Vagina (tissue), 2 donors: ENCODE measurements at regions not wholly inside any gene's neighbourhood (a gene's known extent, or its start where the extent isn't known, plus 50 kb on each side); places are given as distances from the start of the nearest gene placed in this dataset.

ENCODE experiments used
- DNase-seq, 2 donors: peaks; one replicate each; pipeline ENCODE4 v3.0.0-alpha.2; 2017; ENCODE audit errors: extremely low spot score in 2 of 2
- H3K27ac ChIP-seq: fragments of 200-600 bp; sonication (generic); one replicate; pipeline ENCODE4 v1.5.1; 2019
- H3K27me3 ChIP-seq: fragments of 200-600 bp; sonication (generic); one replicate; pipeline ENCODE4 v1.5.1; 2019
- H3K36me3 ChIP-seq, 2 donors: fragments of 200-600 bp; sonication (generic); one replicate each; pipeline ENCODE4 v1.5.1; 2017 to 2019
- H3K4me1 ChIP-seq: fragments of 200-600 bp; sonication (generic); one replicate; pipeline ENCODE4 v1.5.1; 2019
- H3K4me3 ChIP-seq, 2 donors: fragments of 200-600 bp; sonication (generic); 1 replicate in 1 of 2; 2 replicates in 1 of 2; pipeline ENCODE4 v1.5.1; 2016 to 2019
- H3K9me3 ChIP-seq: fragments of 200-600 bp; sonication (generic); one replicate; pipeline ENCODE4 v1.5.1; 2019
- POLR2A ChIP-seq, 2 donors: fragments of 450-650 bp; IDR thresholded peaks; one replicate each; pipeline ENCODE4 v1.6.1; 2017; ENCODE audit warnings: antibody characterized with exemption in 2 of 2, mild to moderate bottlenecking in 2 of 2, moderate library complexity in 2 of 2
- POLR2AphosphoS5 ChIP-seq, 2 donors: sonication (generic); formaldehyde crosslinking; IDR thresholded peaks; one replicate each; pipeline ENCODE4 v1.9.0; 2017; ENCODE audit warnings: antibody characterized with exemption in 2 of 2, mild to moderate bottlenecking in 2 of 2, low read depth in 1 of 2; ENCODE audit not compliant: insufficient read depth in 1 of 2
- intact Hi-C: fragments of 100-400 bp; cut with DNase I; formaldehyde crosslinking; loops from one replicate; pipeline ENCODE4 v1.15.1; 2023
- TF ChIP-seq, protein P1 (sequence below), 3 experiments: fragments of 450-650 bp in 2 of 3; fragments of 200-600 bp in 1 of 3; sonication (generic) in 1 of 3; IDR thresholded peaks; one replicate each; pipeline ENCODE4 v1.5.1; 2017 to 2019; ENCODE audit warnings: antibody characterized with exemption in 3 of 3, mild to moderate bottlenecking in 2 of 3, moderate library complexity in 2 of 3

DNA sequence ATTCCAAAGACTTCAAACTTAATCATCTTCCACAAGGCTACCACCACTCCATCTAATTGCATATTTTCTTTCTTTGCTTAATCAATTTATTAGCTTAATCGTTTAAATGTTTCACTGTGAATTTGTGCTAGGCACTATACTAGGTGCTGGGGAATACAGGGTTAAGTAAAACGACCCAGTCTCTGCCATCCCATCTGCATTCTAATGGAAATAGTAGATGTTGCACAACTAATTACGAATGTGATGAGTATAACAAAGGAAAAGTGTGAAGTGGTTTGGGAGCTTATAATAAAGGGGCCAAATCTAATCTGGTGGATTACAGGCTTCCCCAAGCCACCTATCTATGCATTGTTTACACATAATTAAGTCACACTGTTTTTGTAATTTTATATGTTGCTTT, 147.1 kb downstream of the FAM181B start:
- TF ChIP-seq, protein P1, sequence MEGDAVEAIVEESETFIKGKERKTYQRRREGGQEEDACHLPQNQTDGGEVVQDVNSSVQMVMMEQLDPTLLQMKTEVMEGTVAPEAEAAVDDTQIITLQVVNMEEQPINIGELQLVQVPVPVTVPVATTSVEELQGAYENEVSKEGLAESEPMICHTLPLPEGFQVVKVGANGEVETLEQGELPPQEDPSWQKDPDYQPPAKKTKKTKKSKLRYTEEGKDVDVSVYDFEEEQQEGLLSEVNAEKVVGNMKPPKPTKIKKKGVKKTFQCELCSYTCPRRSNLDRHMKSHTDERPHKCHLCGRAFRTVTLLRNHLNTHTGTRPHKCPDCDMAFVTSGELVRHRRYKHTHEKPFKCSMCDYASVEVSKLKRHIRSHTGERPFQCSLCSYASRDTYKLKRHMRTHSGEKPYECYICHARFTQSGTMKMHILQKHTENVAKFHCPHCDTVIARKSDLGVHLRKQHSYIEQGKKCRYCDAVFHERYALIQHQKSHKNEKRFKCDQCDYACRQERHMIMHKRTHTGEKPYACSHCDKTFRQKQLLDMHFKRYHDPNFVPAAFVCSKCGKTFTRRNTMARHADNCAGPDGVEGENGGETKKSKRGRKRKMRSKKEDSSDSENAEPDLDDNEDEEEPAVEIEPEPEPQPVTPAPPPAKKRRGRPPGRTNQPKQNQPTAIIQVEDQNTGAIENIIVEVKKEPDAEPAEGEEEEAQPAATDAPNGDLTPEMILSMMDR (IDR thresholded peaks at IDR 0.05): no peak
- TF ChIP-seq POLR2A (IDR thresholded peaks at IDR 0.05): no peak
- no peak for TF ChIP-seq POLR2AphosphoS5 (IDR thresholded peaks at IDR 0.05; ENCODE audit: insufficient read depth in 1 of 2, low read depth in 1 of 2)
- no peaks in the 10 kb centered on the region for H3K27me3 ChIP-seq
- H3K9me3 ChIP-seq: no peaks in the 10 kb centered on the region
- intact Hi-C loops: no loop called here
- H3K4me1 ChIP-seq: no peaks in the 10 kb centered on the region
- H3K4me3 ChIP-seq: no peak overlapping the region
- no peaks in the 10 kb centered on the region for H3K36me3 ChIP-seq
- no peak for DNase-seq
- H3K27ac ChIP-seq: no peak overlapping the region

DNA sequence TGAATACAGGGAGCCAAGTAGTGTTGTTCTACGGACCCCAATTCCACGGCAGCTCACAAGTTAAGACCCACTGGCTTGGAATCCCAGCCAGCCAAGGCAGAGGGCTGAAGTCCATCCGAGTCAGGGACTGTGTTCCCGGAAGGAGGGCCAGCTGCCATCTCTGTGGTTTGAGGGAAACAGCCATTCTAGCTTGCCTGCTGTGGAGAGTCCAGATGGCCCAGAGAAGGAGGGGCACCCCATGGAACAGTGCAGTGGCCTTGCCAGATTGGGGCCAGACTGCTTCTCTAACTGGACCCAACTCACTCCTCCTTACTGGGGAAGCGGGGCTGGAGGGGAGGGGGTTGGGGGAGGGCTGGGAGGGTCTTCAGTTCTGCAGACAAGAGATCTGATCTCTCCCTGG, 156.4 kb downstream of the FAM181B start:
- H3K27me3 ChIP-seq: no peaks in the 10 kb centered on the region
- TF ChIP-seq POLR2A (IDR thresholded peaks at IDR 0.05) (no peak), POLR2AphosphoS5 (IDR thresholded peaks at IDR 0.05; ENCODE audit: insufficient read depth in 1 of 2, low read depth in 1 of 2) (no peak)
- TF ChIP-seq, protein P1 (IDR thresholded peaks at IDR 0.05): no peak
- intact Hi-C loops: no loop called here
- no peaks in the 10 kb centered on the region for H3K36me3 ChIP-seq
- H3K4me3 ChIP-seq: no peak overlapping the region
- no peaks in the 10 kb centered on the region for H3K9me3 ChIP-seq
- no peaks in the 10 kb centered on the region for H3K4me1 ChIP-seq
- no peak overlapping the region for H3K27ac ChIP-seq
- DNase-seq: no peak

DNA sequence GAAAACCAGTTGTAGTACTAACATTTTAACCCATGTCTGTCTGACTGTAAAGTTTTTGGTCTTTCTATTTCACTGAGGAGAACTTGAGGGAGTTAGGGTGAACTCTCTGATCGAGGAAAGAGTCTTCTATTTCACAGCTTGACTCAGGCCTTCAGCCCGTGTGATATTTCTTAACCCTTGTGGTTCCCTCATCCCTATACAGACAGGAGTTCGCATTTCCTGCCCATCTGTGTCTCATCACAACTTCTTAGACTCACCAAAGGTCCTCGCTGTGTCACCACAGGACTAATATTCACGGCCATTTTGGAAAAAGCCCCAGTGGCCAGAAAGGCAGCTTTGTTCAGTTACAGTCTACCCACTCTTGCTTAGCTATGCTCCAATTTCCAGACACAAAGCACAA, 172.8 kb downstream of the FAM181B start:
- no peaks in the 10 kb centered on the region for H3K9me3 ChIP-seq
- DNase-seq: no peak
- TF ChIP-seq, protein P1 (IDR thresholded peaks at IDR 0.05): no peak
- TF ChIP-seq POLR2A (IDR thresholded peaks at IDR 0.05) (no peak), POLR2AphosphoS5 (IDR thresholded peaks at IDR 0.05; ENCODE audit: insufficient read depth in 1 of 2, low read depth in 1 of 2) (no peak)
- no peaks in the 10 kb centered on the region for H3K27me3 ChIP-seq
- no peak overlapping the region for H3K4me3 ChIP-seq
- no peak overlapping the region for H3K27ac ChIP-seq
- intact Hi-C loops: no loop called here
- no peaks in the 10 kb centered on the region for H3K4me1 ChIP-seq
- H3K36me3 ChIP-seq: no peaks in the 10 kb centered on the region

DNA sequence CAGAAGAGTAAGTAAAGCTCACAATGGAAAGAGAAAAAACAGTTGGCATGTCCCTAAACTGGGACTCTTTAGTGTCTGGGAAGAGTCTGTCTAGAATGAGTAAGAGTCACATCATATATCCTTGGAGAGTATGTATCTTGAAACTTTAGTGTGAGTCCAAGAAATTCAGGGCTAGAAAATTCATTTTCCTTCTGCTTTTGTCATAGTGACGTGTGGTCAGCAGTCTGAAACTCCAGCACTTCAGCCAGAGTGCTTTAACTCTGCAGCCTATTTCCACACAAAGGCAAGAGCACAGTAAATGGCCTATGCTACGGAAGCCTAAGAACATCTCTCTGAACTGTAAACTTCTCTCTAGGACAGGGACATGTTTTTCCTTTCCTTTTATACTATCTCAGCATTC, 174.1 kb downstream of the FAM181B start:
- TF ChIP-seq, protein P1 (IDR thresholded peaks at IDR 0.05): no peak
- TF ChIP-seq POLR2A (IDR thresholded peaks at IDR 0.05) (no peak), POLR2AphosphoS5 (IDR thresholded peaks at IDR 0.05; ENCODE audit: insufficient read depth in 1 of 2, low read depth in 1 of 2) (no peak)
- Histone ChIP-seq H3K4me1 (no peaks in the 10 kb centered on the region), H3K27me3 (no peaks in the 10 kb centered on the region), H3K9me3 (no peaks in the 10 kb centered on the region), H3K27ac (no peak overlapping the region), H3K36me3 (no peaks in the 10 kb centered on the region), H3K4me3 (no peak overlapping the region)
- intact Hi-C loops: no loop called here
- no peak for DNase-seq

DNA sequence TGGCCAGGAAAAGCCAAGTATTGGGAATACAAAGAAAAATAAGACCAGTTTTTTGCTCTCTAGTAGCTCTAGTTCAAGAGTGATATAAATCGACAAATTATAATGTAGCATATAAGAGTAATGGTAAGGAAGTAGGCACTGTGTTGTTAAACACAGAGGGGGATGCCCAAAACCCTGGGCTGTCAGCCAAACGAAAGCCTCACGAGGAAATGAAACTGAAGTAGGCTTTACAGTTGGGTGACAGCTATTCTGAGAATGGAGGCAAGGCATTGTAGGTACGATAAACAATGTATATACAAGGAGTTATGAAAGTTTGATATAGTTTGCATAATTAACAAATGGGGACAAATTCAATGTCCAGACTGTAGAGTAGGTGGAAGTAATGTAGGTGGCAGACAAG, 176.4 kb downstream of the FAM181B start:
- no peaks in the 10 kb centered on the region for H3K4me1 ChIP-seq
- DNase-seq: no peak
- no peaks in the 10 kb centered on the region for H3K27me3 ChIP-seq
- H3K27ac ChIP-seq: no peak overlapping the region
- TF ChIP-seq, protein P1 (IDR thresholded peaks at IDR 0.05): no peak
- TF ChIP-seq POLR2A (IDR thresholded peaks at IDR 0.05) (no peak), POLR2AphosphoS5 (IDR thresholded peaks at IDR 0.05; ENCODE audit: insufficient read depth in 1 of 2, low read depth in 1 of 2) (no peak)
- H3K36me3 ChIP-seq: no peaks in the 10 kb centered on the region
- intact Hi-C loops: no loop called here
- no peaks in the 10 kb centered on the region for H3K9me3 ChIP-seq
- no peak overlapping the region for H3K4me3 ChIP-seq
